ENCODE measurements at regions not wholly inside any gene's neighbourhood (a gene's known extent, or its start where the extent isn't known, plus 50 kb on each side); places are given as distances from the start of the nearest gene placed in this dataset.

GRCh38 chr2:204454672-204455380 is 90.4 kb upstream of the PARD3B start:
- no peak overlapping the region for H3K27ac ChIP-seq (ENCODE audit: low read depth in 2 of 2, low read length in 1 of 2)
- no peaks in the 10 kb centered on the region for H3K27me3 ChIP-seq (ENCODE audit: control insufficient read depth in 1 of 2, insufficient read depth in 2 of 2, low read length in 2 of 2)
- H3K36me3 ChIP-seq (ENCODE audit: control insufficient read depth in 2 of 2, insufficient read depth in 2 of 2, low read length in 1 of 2) = no peaks in the 10 kb centered on the region
- WGBS, 2 donors = 93 to 94% methylated on average over 6 of the region's 6 CpGs
- H3K4me3 ChIP-seq (ENCODE audit: low read depth in 1 of 2, low read length in 2 of 2) = no peak overlapping the region
- no peaks in the 10 kb centered on the region for H3K9me3 ChIP-seq (ENCODE audit: control insufficient read depth in 2 of 2, insufficient read depth in 1 of 2, low read depth in 1 of 2, low read length in 1 of 2)
- peaks cover 0 to 5% of the 10 kb centered on the region in 2 donors for H3K4me1 ChIP-seq (ENCODE audit: control insufficient read depth in 2 of 2, insufficient read depth in 2 of 2, low read length in 1 of 2)

GRCh38 chr2:204468746-204469429 is 76.4 kb upstream of the PARD3B start:
- 43 to 53% methylated on average over 4 of the region's 4 CpGs for WGBS, 2 donors
- Histone ChIP-seq H3K27ac (ENCODE audit: low read depth in 2 of 2, low read length in 1 of 2) (no peak overlapping the region), H3K4me3 (ENCODE audit: low read depth in 1 of 2, low read length in 2 of 2) (no peak overlapping the region)

GRCh38 chr2:204470178-204470620 is 75.1 kb upstream of the PARD3B start:
- H3K4me3 ChIP-seq (ENCODE audit: low read depth in 1 of 2, low read length in 2 of 2) = no peak overlapping the region
- no peaks in the 10 kb centered on the region for H3K27me3 ChIP-seq (ENCODE audit: control insufficient read depth in 1 of 2, insufficient read depth in 2 of 2, low read length in 2 of 2)
- no peak overlapping the region for H3K27ac ChIP-seq (ENCODE audit: low read depth in 2 of 2, low read length in 1 of 2)
- no peaks in the 10 kb centered on the region for H3K4me1 ChIP-seq (ENCODE audit: control insufficient read depth in 2 of 2, insufficient read depth in 2 of 2, low read length in 1 of 2)
- no peaks in the 10 kb centered on the region for H3K9me3 ChIP-seq (ENCODE audit: control insufficient read depth in 2 of 2, insufficient read depth in 1 of 2, low read depth in 1 of 2, low read length in 1 of 2)
- whole genome bisulfite sequencing, 2 donors = 90 to 94% methylated on average over 4 of the region's 4 CpGs
- no peaks in the 10 kb centered on the region for H3K36me3 ChIP-seq (ENCODE audit: control insufficient read depth in 2 of 2, insufficient read depth in 2 of 2, low read length in 1 of 2)

More at GRCh38 chr2:204468746-204469429, 76.4 kb upstream of the PARD3B start:
- no peaks in the 10 kb centered on the region for H3K9me3 ChIP-seq (ENCODE audit: control insufficient read depth in 2 of 2, insufficient read depth in 1 of 2, low read depth in 1 of 2, low read length in 1 of 2)
- no peaks in the 10 kb centered on the region for H3K36me3 ChIP-seq (ENCODE audit: control insufficient read depth in 2 of 2, insufficient read depth in 2 of 2, low read length in 1 of 2)
- H3K27me3 ChIP-seq (ENCODE audit: control insufficient read depth in 1 of 2, insufficient read depth in 2 of 2, low read length in 2 of 2) = no peaks in the 10 kb centered on the region
- H3K4me1 ChIP-seq (ENCODE audit: control insufficient read depth in 2 of 2, insufficient read depth in 2 of 2, low read length in 1 of 2) = no peaks in the 10 kb centered on the region

GRCh38 chr2:204470621-204471196 is 74.6 kb upstream of the PARD3B start:
- Histone ChIP-seq H3K9me3 (ENCODE audit: control insufficient read depth in 2 of 2, insufficient read depth in 1 of 2, low read depth in 1 of 2, low read length in 1 of 2) (no peaks in the 10 kb centered on the region), H3K27ac (ENCODE audit: low read depth in 2 of 2, low read length in 1 of 2) (no peak overlapping the region), H3K4me1 (ENCODE audit: control insufficient read depth in 2 of 2, insufficient read depth in 2 of 2, low read length in 1 of 2) (no peaks in the 10 kb centered on the region), H3K36me3 (ENCODE audit: control insufficient read depth in 2 of 2, insufficient read depth in 2 of 2, low read length in 1 of 2) (no peaks in the 10 kb centered on the region), H3K4me3 (ENCODE audit: low read depth in 1 of 2, low read length in 2 of 2) (no peak overlapping the region), H3K27me3 (ENCODE audit: control insufficient read depth in 1 of 2, insufficient read depth in 2 of 2, low read length in 2 of 2) (no peaks in the 10 kb centered on the region)
- 82 to 88% methylated on average over 5 of the region's 5 CpGs for WGBS, 2 donors

GRCh38 chr2:204472375-204472774 is 72.9 kb upstream of the PARD3B start:
- Histone ChIP-seq H3K4me1 (ENCODE audit: control insufficient read depth in 2 of 2, insufficient read depth in 2 of 2, low read length in 1 of 2) (peaks cover 0 to 2% of the 10 kb centered on the region in 2 donors), H3K9me3 (ENCODE audit: control insufficient read depth in 2 of 2, insufficient read depth in 1 of 2, low read depth in 1 of 2, low read length in 1 of 2) (no peaks in the 10 kb centered on the region), H3K36me3 (ENCODE audit: control insufficient read depth in 2 of 2, insufficient read depth in 2 of 2, low read length in 1 of 2) (no peaks in the 10 kb centered on the region), H3K27me3 (ENCODE audit: control insufficient read depth in 1 of 2, insufficient read depth in 2 of 2, low read length in 2 of 2) (no peaks in the 10 kb centered on the region), H3K27ac (ENCODE audit: low read depth in 2 of 2, low read length in 1 of 2) (no peak overlapping the region), H3K4me3 (ENCODE audit: low read depth in 1 of 2, low read length in 2 of 2) (no peak overlapping the region)
- 85 to 87% methylated on average over 10 of the region's 10 CpGs for WGBS, 2 donors

- H3K4me3 ChIP-seq (ENCODE audit: low read depth in 1 of 2, low read length in 2 of 2) = no peak overlapping the region
- no peak overlapping the region for H3K27ac ChIP-seq (ENCODE audit: low read depth in 2 of 2, low read length in 1 of 2)
- peaks cover 0 to 2% of the 10 kb centered on the region in 2 donors for H3K4me1 ChIP-seq (ENCODE audit: control insufficient read depth in 2 of 2, insufficient read depth in 2 of 2, low read length in 1 of 2)
- 76 to 88% methylated on average over 6 of the region's 6 CpGs for WGBS, 2 donors
- H3K27me3 ChIP-seq (ENCODE audit: control insufficient read depth in 1 of 2, insufficient read depth in 2 of 2, low read length in 2 of 2) = no peaks in the 10 kb centered on the region
- no peaks in the 10 kb centered on the region for H3K36me3 ChIP-seq (ENCODE audit: control insufficient read depth in 2 of 2, insufficient read depth in 2 of 2, low read length in 1 of 2)
- no peaks in the 10 kb centered on the region for H3K9me3 ChIP-seq (ENCODE audit: control insufficient read depth in 2 of 2, insufficient read depth in 1 of 2, low read depth in 1 of 2, low read length in 1 of 2)
Measured at GRCh38 chr2:204473224-204473623, 72.1 kb upstream of the PARD3B start.

- no peak overlapping the region for H3K27ac ChIP-seq (ENCODE audit: low read depth in 2 of 2, low read length in 1 of 2)
- WGBS, 2 donors = 85 to 95% methylated on average over 5 of the region's 5 CpGs
- no peaks in the 10 kb centered on the region for H3K27me3 ChIP-seq (ENCODE audit: control insufficient read depth in 1 of 2, insufficient read depth in 2 of 2, low read length in 2 of 2)
- H3K4me3 ChIP-seq (ENCODE audit: low read depth in 1 of 2, low read length in 2 of 2) = no peak overlapping the region
- H3K4me1 ChIP-seq (ENCODE audit: control insufficient read depth in 2 of 2, insufficient read depth in 2 of 2, low read length in 1 of 2) = peaks cover 0 to 2% of the 10 kb centered on the region in 2 donors
- no peaks in the 10 kb centered on the region for H3K36me3 ChIP-seq (ENCODE audit: control insufficient read depth in 2 of 2, insufficient read depth in 2 of 2, low read length in 1 of 2)
- no peaks in the 10 kb centered on the region for H3K9me3 ChIP-seq (ENCODE audit: control insufficient read depth in 2 of 2, insufficient read depth in 1 of 2, low read depth in 1 of 2, low read length in 1 of 2)
Measured at GRCh38 chr2:204475399-204475798, 69.9 kb upstream of the PARD3B start.

GRCh38 chr2:204477358-204477950 is 67.8 kb upstream of the PARD3B start:
- H3K4me3 ChIP-seq (ENCODE audit: low read depth in 1 of 2, low read length in 2 of 2) = no peak overlapping the region
- H3K27ac ChIP-seq (ENCODE audit: low read depth in 2 of 2, low read length in 1 of 2) = no peak overlapping the region
- H3K36me3 ChIP-seq (ENCODE audit: control insufficient read depth in 2 of 2, insufficient read depth in 2 of 2, low read length in 1 of 2) = no peaks in the 10 kb centered on the region
- H3K27me3 ChIP-seq (ENCODE audit: control insufficient read depth in 1 of 2, insufficient read depth in 2 of 2, low read length in 2 of 2) = no peaks in the 10 kb centered on the region
- no peaks in the 10 kb centered on the region for H3K9me3 ChIP-seq (ENCODE audit: control insufficient read depth in 2 of 2, insufficient read depth in 1 of 2, low read depth in 1 of 2, low read length in 1 of 2)
- 43 to 68% methylated on average over 4 of the region's 4 CpGs for WGBS, 2 donors
- peaks cover 0 to 2% of the 10 kb centered on the region in 2 donors for H3K4me1 ChIP-seq (ENCODE audit: control insufficient read depth in 2 of 2, insufficient read depth in 2 of 2, low read length in 1 of 2)

- H3K4me3 ChIP-seq (ENCODE audit: low read depth in 1 of 2, low read length in 2 of 2) = no peak overlapping the region
- no peaks in the 10 kb centered on the region for H3K9me3 ChIP-seq (ENCODE audit: control insufficient read depth in 2 of 2, insufficient read depth in 1 of 2, low read depth in 1 of 2, low read length in 1 of 2)
- WGBS, 2 donors = 65 to 79% methylated on average over 4 of the region's 4 CpGs
- peaks cover 0 to 4% of the 10 kb centered on the region in 2 donors for H3K4me1 ChIP-seq (ENCODE audit: control insufficient read depth in 2 of 2, insufficient read depth in 2 of 2, low read length in 1 of 2)
- no peak overlapping the region for H3K27ac ChIP-seq (ENCODE audit: low read depth in 2 of 2, low read length in 1 of 2)
- H3K27me3 ChIP-seq (ENCODE audit: control insufficient read depth in 1 of 2, insufficient read depth in 2 of 2, low read length in 2 of 2) = no peaks in the 10 kb centered on the region
- no peaks in the 10 kb centered on the region for H3K36me3 ChIP-seq (ENCODE audit: control insufficient read depth in 2 of 2, insufficient read depth in 2 of 2, low read length in 1 of 2)
Measured at GRCh38 chr2:204479557-204479956, 65.7 kb upstream of the PARD3B start.

All from esophagus (tissue), 2 donors.